ENCODE measurements at regions not wholly inside any gene's neighbourhood (a gene's known extent, or its start where the extent isn't known, plus 50 kb on each side); places are given as distances from the start of the nearest gene placed in this dataset.

DNA sequence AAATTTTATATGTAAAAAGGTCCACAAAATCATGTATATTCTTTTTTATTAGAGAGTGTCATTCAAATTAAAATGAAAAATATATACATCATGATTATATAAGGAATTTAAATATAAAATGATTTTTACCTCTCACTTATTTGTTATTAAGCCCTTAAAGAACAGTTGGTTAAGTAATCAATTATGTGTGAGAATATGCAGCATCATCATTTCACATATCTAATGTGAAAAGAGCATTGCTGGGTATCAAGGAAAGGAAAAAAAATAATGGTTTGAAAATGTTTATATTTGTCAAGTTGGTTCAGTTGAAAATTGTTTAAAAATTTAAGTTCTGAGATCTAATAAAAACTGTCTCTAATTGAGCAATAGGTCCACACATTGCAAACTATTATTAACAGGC lies 363.6 kb upstream of the GRM3 start:
- TF ChIP-seq, protein P1, sequence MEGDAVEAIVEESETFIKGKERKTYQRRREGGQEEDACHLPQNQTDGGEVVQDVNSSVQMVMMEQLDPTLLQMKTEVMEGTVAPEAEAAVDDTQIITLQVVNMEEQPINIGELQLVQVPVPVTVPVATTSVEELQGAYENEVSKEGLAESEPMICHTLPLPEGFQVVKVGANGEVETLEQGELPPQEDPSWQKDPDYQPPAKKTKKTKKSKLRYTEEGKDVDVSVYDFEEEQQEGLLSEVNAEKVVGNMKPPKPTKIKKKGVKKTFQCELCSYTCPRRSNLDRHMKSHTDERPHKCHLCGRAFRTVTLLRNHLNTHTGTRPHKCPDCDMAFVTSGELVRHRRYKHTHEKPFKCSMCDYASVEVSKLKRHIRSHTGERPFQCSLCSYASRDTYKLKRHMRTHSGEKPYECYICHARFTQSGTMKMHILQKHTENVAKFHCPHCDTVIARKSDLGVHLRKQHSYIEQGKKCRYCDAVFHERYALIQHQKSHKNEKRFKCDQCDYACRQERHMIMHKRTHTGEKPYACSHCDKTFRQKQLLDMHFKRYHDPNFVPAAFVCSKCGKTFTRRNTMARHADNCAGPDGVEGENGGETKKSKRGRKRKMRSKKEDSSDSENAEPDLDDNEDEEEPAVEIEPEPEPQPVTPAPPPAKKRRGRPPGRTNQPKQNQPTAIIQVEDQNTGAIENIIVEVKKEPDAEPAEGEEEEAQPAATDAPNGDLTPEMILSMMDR (optimal IDR thresholded peaks at IDR 0.05 in 1 of 3, IDR thresholded peaks at IDR 0.05 in 1 of 3, conservative IDR thresholded peaks at IDR 0.05 in 1 of 3; ENCODE audit: extremely low read depth in 1 of 3, insufficient read depth in 2 of 3, low read length in 3 of 3) = no peak
- TF ChIP-seq EZH2 (IDR thresholded peaks at IDR 0.05; ENCODE audit: low read length) = no peak

All from keratinocyte (primary cell).